HEK293T (cell line): ENCODE measurements at regions not wholly inside any gene's neighbourhood (a gene's known extent, or its start where the extent isn't known, plus 50 kb on each side); places are given as distances from the start of the nearest gene placed in this dataset.

Experiments used
- CTCF ChIA-PET: fragments of 350-600 bp; formaldehyde crosslinking; extraction: SDS; loops from one replicate; lab custom pipeline; 2021; ENCODE audit warnings: antibody characterized with exemption, inconsistent platforms; lab: Yijun Ruan, JAX
- POLR2A ChIA-PET: fragments of 350-600 bp; formaldehyde crosslinking; extraction: SDS; loops from one replicate; lab custom pipeline; 2020; ENCODE audit warnings: antibody characterized with exemption, inconsistent platforms; lab: Yijun Ruan, JAX
- DNase-seq: peaks from one replicate; pipeline ENCODE4 v3.0.0; 2012; ENCODE audit warnings: mixed read lengths; ENCODE audit errors: extremely low spot score
- ARNT ChIP-seq: fragments of 450-650 bp; IDR thresholded peaks from 2 replicates; pipeline ENCODE4 v1.6.1; 2017; ENCODE audit warnings: mild to moderate bottlenecking
- BHLHE40 ChIP-seq: fragments of 450-650 bp; IDR thresholded peaks from 2 replicates; pipeline ENCODE4 v1.6.1; 2016; ENCODE audit warnings: mild to moderate bottlenecking, moderate library complexity, borderline replicate concordance
- CTBP1 ChIP-seq: fragments of 450-650 bp; IDR thresholded peaks from 2 replicates; pipeline ENCODE4 v1.6.1; 2016; ENCODE audit warnings: borderline replicate concordance
- ELF4 ChIP-seq: fragments of 450-650 bp; IDR thresholded peaks from 2 replicates; pipeline ENCODE4 v1.6.1; 2017; ENCODE audit warnings: antibody characterized with exemption
- FOXA1 ChIP-seq: fragments of 450-650 bp; IDR thresholded peaks from 2 replicates; pipeline ENCODE4 v1.6.1; 2016; ENCODE audit warnings: mild to moderate bottlenecking
- FOXK2 ChIP-seq: fragments of 450-650 bp; IDR thresholded peaks from 2 replicates; pipeline ENCODE4 v1.6.1; 2016; ENCODE audit warnings: mild to moderate bottlenecking
- FOXM1 ChIP-seq: fragments of 450-650 bp; IDR thresholded peaks from 2 replicates; pipeline ENCODE4 v1.6.1; 2017; ENCODE audit warnings: mild to moderate bottlenecking, borderline replicate concordance
- HDGF ChIP-seq: fragments of 450-650 bp; IDR thresholded peaks from 2 replicates; pipeline ENCODE4 v1.6.1; 2017; ENCODE audit warnings: antibody characterized with exemption, borderline replicate concordance
- L3MBTL2 ChIP-seq: fragments of 450-650 bp; conservative IDR thresholded peaks from 2 replicates; pipeline ENCODE4 v1.6.1; 2016; ENCODE audit warnings: mild to moderate bottlenecking
- LEF1 ChIP-seq: fragments of 450-650 bp; IDR thresholded peaks from 2 replicates; pipeline ENCODE4 v1.6.1; 2017; ENCODE audit warnings: mild to moderate bottlenecking, borderline replicate concordance
- NFRKB ChIP-seq: fragments of 450-650 bp; IDR thresholded peaks from 2 replicates; pipeline ENCODE4 v1.6.1; 2016; ENCODE audit warnings: mild to moderate bottlenecking, moderate library complexity
- PKNOX1 ChIP-seq: fragments of 450-650 bp; IDR thresholded peaks from 2 replicates; pipeline ENCODE4 v1.6.1; 2016
- SP1 ChIP-seq: fragments of 450-650 bp; IDR thresholded peaks from 2 replicates; pipeline ENCODE4 v1.6.1; 2017
- SUZ12 ChIP-seq: fragments of 450-650 bp; IDR thresholded peaks from 2 replicates; pipeline ENCODE4 v1.6.1; 2016; ENCODE audit warnings: mild to moderate bottlenecking
- TARDBP ChIP-seq: fragments of 450-650 bp; IDR thresholded peaks from 2 replicates; pipeline ENCODE4 v1.6.1; 2016
- ZNF384 ChIP-seq: fragments of 450-650 bp; IDR thresholded peaks from 2 replicates; pipeline ENCODE4 v1.6.1; 2016

DNA sequence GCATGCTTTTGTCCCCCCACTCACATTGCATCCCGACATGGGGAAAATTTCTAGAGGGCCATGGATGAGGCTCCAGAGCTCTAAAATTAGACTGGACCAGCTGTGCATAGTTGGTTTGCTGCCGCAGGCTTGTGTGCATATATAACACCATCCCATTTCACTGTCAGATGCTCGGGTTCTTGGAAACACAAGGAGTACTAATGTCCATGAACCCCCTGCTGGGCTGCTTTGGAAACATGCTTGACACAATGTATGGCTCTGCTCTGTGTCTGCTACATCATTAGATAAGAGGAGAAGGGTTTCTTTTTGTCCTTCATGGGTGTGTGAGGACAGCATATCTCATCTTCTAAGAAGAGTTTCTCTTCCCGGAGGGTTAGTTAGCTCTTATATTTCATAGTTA lies 292.1 kb upstream of the RORB start:
- ChIA-PET CTCF (no interaction called here), POLR2A (interaction anchor here (1.0 kb wide), 1 partner anchor 15 kb away, joined by 3 read pairs; no protein-coding TSS in a partner anchor)
- TF ChIP-seq L3MBTL2 (no peak), FOXK2 (no peak), ARNT (no peak), SP1 (no peak), FOXA1 (no peak), ZNF384 (no peak), HDGF (no peak), NFRKB (no peak), LEF1 (no peak)
- DNase-seq, result no peak

DNA sequence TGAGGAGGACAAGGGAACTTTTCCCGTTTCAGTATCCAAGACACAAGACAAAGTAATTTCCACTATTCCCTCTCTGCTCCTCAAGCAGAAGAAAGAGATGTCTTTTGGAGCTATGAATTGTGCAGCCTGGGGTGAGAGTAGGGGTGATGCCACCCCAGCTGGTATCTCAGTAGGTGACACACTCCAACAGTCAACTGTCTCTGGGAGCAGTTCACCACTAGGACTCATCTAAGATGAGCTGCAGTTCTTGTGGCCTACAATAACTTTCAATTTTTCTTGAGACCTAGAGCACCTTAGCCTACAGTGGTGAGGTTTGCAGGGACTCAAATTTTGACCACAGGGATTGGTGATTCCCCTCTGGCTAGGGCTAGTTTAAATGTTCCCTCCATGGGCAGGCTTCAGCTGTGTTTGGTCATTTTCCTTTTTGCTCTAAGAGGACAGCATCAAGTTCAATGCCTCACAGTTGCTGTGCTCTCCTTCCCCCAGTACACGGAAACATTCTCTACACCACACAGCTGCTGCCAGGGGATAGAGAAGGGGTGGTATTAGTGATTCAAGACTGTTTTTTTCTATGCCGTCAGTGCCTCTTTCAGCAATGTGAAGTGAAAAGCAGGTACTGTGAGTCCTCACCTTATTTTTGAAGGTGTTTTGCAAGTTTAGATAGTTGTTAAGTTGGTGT lies 278.6 kb upstream of the RORB start:
- no peak for TF ChIP-seq ELF4
- TF ChIP-seq SP1, result no peak
- no peak for TF ChIP-seq TARDBP
- TF ChIP-seq L3MBTL2, result no peak
- TF ChIP-seq CTBP1, result no peak
- TF ChIP-seq LEF1, result no peak
- no peak for TF ChIP-seq BHLHE40
- no peak for TF ChIP-seq FOXK2
- TF ChIP-seq FOXM1, result no peak
- no peak for TF ChIP-seq PKNOX1
- TF ChIP-seq NFRKB, result no peak
- ChIA-PET CTCF (no interaction called here), POLR2A (no interaction called here)
- DNase-seq, result no peak

DNA sequence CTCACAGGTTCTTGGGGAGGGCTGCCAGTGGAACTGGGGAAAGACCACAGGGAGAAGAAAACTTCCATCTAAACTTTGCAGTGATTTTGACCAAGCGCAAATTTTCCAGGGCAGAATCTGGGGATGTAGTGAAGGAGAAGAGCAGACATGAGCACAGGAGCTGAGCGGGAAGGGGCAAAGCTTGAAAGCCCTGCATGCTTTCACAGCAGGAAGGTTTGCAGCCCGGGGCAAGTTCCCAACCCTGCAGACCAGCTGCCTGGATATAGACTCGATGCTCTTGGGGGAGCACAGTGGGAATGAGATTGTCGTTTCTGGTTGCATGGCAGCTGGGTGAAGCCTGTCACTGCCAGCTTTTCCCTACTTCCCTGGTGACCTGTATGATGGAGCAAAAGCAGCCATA lies 276.8 kb upstream of the RORB start:
- DNase-seq, result no peak
- no peak for TF ChIP-seq BHLHE40
- no peak for TF ChIP-seq LEF1
- no peak for TF ChIP-seq FOXM1
- TF ChIP-seq PKNOX1, result no peak
- no peak for TF ChIP-seq ELF4
- TF ChIP-seq SP1, result no peak
- no peak for TF ChIP-seq ZNF384
- no peak for TF ChIP-seq ARNT
- TF ChIP-seq NFRKB, result no peak
- TF ChIP-seq CTBP1, result no peak
- no peak for TF ChIP-seq L3MBTL2
- no peak for TF ChIP-seq SUZ12
- ChIA-PET CTCF (no interaction called here), POLR2A (interaction anchor here (1.5 kb wide), 1 partner anchor 15 kb away, joined by 3 read pairs; no protein-coding TSS in a partner anchor)

DNA sequence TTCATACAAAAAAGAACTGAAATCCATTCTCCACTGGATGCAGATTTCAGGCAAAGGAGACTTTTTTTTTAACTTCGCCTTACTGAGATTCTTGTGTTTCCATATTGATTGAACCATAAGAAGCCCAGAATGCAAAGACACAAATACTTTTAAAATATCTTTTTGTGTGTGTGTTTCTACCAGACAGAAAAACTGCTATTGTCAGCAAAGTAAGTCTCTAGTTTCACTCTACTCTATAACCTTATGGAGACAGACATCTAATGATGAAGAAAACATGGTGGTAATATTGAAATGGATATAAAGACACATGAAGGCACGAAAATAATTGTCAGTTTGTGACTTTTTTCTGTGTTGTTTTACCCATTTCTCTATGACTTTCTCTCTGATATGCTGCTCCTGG lies 260.3 kb upstream of the RORB start:
- no peak for DNase-seq
- ChIA-PET POLR2A (no interaction called here), CTCF (no interaction called here)
- no peak for TF ChIP-seq PKNOX1
- no peak for TF ChIP-seq NFRKB
- no peak for TF ChIP-seq L3MBTL2
- TF ChIP-seq FOXA1, result no peak
- TF ChIP-seq TARDBP, result no peak
- no peak for TF ChIP-seq FOXM1
- TF ChIP-seq FOXK2, result no peak
- TF ChIP-seq ELF4, result no peak
- no peak for TF ChIP-seq CTBP1

DNA sequence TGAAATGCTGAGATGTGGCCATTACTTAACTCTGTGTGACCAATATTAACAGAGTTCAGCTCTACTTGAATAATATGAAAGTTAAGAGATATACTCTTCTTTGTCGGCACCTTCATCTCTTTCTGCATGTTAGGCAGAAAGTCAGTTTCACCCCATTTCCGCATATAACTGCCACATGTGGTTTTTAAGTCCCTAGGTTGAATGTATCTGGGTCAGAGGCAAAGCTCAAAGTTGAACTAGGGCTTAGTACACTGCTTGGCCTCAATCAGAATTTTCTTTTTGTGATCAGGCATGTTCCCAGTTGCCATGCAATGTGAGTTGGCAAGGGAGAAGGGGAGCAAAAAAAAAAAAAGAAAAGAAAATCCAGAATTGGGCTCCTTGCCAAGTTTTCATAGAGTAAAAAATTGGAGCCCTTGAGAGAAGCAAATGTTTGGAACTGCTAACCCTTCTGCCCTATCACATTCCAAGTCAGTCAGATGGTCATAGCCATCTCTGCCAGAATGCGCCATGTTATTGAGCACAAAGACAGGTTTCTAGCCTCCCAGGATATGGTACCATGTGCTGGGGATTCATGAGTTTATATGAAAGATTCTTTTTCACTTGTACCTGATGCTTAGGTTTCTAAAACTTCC lies 251.2 kb upstream of the RORB start:
- POLR2A ChIA-PET, result no interaction called here
- DNase-seq, result no peak
- TF ChIP-seq BHLHE40 (no peak), HDGF (no peak), LEF1 (no peak), PKNOX1 (no peak), FOXM1 (no peak)
- CTCF ChIA-PET, result no interaction called here

DNA sequence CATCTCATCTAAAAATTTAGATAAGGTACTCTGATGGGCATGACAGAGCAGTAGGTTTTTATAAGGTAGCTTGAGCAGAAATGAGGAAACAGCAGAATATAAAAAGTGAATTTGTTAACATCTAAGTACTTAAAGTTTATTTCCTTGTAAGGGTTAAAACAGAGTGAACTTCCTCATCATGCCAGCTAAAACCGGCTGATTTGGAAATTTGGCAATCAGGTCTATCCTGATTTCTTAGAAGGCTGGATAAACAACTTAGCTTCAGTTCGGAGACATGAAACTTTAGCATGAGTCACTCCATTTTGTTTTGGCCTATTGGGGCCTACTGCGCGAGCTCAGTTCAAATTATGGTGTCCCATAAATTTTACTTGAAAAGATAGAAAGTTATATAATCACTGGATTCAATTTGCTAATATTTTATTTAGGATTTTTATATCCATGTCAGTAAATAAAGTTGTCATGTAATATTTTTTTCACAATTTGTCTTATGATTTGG lies 241.6 kb upstream of the RORB start:
- CTCF ChIA-PET, result no interaction called here
- POLR2A ChIA-PET, result no interaction called here
- DNase-seq, result no peak
- TF ChIP-seq FOXK2 (no peak), LEF1 (no peak), SUZ12 (no peak), L3MBTL2 (no peak), HDGF (no peak), FOXM1 (no peak), SP1 (no peak), ZNF384 (no peak), BHLHE40 (no peak), PKNOX1 (no peak), ELF4 (no peak), NFRKB (no peak), TARDBP (no peak), FOXA1 (no peak), ARNT (no peak), CTBP1 (no peak)
